ENCODE measurements at regions not wholly inside any gene's neighbourhood (a gene's known extent, or its start where the extent isn't known, plus 50 kb on each side); places are given as distances from the start of the nearest gene placed in this dataset.

DNA sequence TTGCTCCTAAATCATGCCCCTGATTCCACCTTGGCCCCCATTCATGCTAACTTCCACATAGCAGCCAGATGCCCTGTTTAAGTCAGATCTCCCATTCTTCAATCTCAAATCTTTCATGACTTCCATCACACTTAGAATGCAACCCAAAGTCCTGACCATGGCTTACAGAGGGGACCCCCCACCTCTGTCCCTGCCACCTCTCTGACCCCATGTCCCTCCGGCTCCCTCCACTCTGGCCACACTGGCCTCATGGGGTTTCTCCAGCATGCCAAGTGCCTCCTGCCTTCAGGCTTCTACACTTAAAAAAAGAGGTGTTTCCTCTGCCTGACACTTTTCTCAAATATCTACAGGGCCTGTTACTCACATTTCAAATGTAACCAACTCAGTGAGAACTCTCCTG lies 93.6 kb downstream of the C13orf42 start:
- 91 to 100% methylated on average over 1 of the region's 1 CpG for WGBS, 2 experiments (ENCODE audit: insufficient coverage in 1 of 2, insufficient read length in 1 of 2)
- no peak overlapping the region for H3K27ac Mint-ChIP-seq
- peaks cover 14% of the 10 kb centered on the region for H3K9me3 Mint-ChIP-seq

DNA sequence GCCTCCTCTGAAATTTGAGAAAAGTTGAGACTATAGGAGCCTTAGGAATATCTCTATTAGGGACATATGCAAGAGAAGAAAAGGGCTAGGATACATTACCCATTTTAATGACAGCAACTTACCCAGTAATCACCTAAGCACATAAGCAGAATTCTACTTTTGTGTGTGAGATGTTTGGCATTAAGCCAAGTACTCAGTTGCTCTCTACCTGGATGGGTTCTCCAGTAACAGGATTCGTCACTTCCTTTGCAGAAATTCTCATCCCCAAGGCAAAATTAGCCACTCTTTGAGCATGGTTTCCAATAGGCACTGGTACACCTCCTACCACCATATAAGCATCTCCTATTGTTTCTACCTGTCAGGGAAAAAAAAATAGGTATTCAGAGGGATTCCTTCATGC lies 95.1 kb downstream of the C13orf42 start:
- no peaks in the 10 kb centered on the region for H3K36me3 Mint-ChIP-seq (ENCODE audit: low read depth)
- no peak overlapping the region for H3K27ac Mint-ChIP-seq
- H3K4me1 ChIP-seq (ENCODE audit: control insufficient read depth, insufficient read depth, low read length): no peaks in the 10 kb centered on the region
- H3K4me1 Mint-ChIP-seq: no peaks in the 10 kb centered on the region
- no peak overlapping the region for H3K27ac ChIP-seq (ENCODE audit: low read depth, low read length)
- H3K27me3 ChIP-seq (ENCODE audit: control insufficient read depth, insufficient read depth, low read length, poor library complexity, severe bottlenecking): no peaks in the 10 kb centered on the region
- WGBS, 2 experiments (ENCODE audit: insufficient coverage in 1 of 2, insufficient read length in 1 of 2): 84 to 100% methylated on average over 1 of the region's 1 CpG
- H3K4me3 Mint-ChIP-seq: no peak overlapping the region
- peaks cover 16% of the 10 kb centered on the region for H3K9me3 ChIP-seq (ENCODE audit: control insufficient read depth, low read length)
- H3K9ac ChIP-seq (ENCODE audit: extremely low read depth, low read length, poor library complexity, severe bottlenecking): no peak overlapping the region
- no peak overlapping the region for H3K4me3 ChIP-seq (ENCODE audit: low read length)
- DNase-seq: no peak
- TF ChIP-seq, protein P1, sequence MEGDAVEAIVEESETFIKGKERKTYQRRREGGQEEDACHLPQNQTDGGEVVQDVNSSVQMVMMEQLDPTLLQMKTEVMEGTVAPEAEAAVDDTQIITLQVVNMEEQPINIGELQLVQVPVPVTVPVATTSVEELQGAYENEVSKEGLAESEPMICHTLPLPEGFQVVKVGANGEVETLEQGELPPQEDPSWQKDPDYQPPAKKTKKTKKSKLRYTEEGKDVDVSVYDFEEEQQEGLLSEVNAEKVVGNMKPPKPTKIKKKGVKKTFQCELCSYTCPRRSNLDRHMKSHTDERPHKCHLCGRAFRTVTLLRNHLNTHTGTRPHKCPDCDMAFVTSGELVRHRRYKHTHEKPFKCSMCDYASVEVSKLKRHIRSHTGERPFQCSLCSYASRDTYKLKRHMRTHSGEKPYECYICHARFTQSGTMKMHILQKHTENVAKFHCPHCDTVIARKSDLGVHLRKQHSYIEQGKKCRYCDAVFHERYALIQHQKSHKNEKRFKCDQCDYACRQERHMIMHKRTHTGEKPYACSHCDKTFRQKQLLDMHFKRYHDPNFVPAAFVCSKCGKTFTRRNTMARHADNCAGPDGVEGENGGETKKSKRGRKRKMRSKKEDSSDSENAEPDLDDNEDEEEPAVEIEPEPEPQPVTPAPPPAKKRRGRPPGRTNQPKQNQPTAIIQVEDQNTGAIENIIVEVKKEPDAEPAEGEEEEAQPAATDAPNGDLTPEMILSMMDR (conservative IDR thresholded peaks at IDR 0.05): no peak
- no peaks in the 10 kb centered on the region for H3K27me3 Mint-ChIP-seq (ENCODE audit: insufficient read depth)
- peaks cover 14% of the 10 kb centered on the region for H3K9me3 Mint-ChIP-seq
- no peaks in the 10 kb centered on the region for H3K36me3 ChIP-seq (ENCODE audit: control insufficient read depth, insufficient read depth, low read length)

More for the DNA sequence above, 93.6 kb downstream of the C13orf42 start:
- peaks cover 16% of the 10 kb centered on the region for H3K9me3 ChIP-seq (ENCODE audit: control insufficient read depth, low read length)
- no peaks in the 10 kb centered on the region for H3K36me3 ChIP-seq (ENCODE audit: control insufficient read depth, insufficient read depth, low read length)
- no peak overlapping the region for H3K4me3 Mint-ChIP-seq
- no peak overlapping the region for H3K4me3 ChIP-seq (ENCODE audit: low read length)
- no peak for DNase-seq
- no peaks in the 10 kb centered on the region for H3K4me1 ChIP-seq (ENCODE audit: control insufficient read depth, insufficient read depth, low read length)
- H3K27me3 Mint-ChIP-seq (ENCODE audit: insufficient read depth): no peaks in the 10 kb centered on the region
- TF ChIP-seq, protein P1 (conservative IDR thresholded peaks at IDR 0.05): no peak
- H3K9ac ChIP-seq (ENCODE audit: extremely low read depth, low read length, poor library complexity, severe bottlenecking): no peak overlapping the region
- H3K27ac ChIP-seq (ENCODE audit: low read depth, low read length): no peak overlapping the region
- H3K27me3 ChIP-seq (ENCODE audit: control insufficient read depth, insufficient read depth, low read length, poor library complexity, severe bottlenecking): no peaks in the 10 kb centered on the region
- H3K36me3 Mint-ChIP-seq (ENCODE audit: low read depth): no peaks in the 10 kb centered on the region
- H3K4me1 Mint-ChIP-seq: no peaks in the 10 kb centered on the region

DNA sequence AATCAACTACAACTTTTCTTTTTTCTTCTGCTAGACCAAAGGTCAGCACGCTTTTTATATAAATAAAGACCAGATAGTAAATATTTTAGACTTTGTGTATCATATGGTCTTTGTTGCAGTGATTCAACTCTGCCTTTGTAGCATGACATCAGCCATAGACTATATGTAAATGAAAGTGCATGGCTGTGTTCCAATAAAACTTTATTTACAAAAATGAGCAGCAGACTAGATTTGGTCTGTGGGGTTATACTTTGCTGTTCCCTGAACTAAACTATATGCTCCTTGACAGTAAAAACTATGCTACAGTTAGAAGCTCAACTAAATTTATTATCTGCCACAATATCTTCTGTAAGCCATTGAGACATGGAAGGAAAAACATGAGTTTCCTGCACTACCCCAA lies 100.0 kb downstream of the RNASEH2B start:
- no peak for DNase-seq
- Mint-ChIP-seq H3K9me3 (peaks cover 14% of the 10 kb centered on the region), H3K4me3 (no peak overlapping the region), H3K27me3 (ENCODE audit: insufficient read depth) (no peaks in the 10 kb centered on the region), H3K4me1 (peaks cover 11% of the 10 kb centered on the region), H3K27ac (no peak overlapping the region), H3K36me3 (ENCODE audit: low read depth) (no peaks in the 10 kb centered on the region)
- H3K9me3 ChIP-seq (ENCODE audit: control insufficient read depth, low read length): peaks cover 16% of the 10 kb centered on the region
- no peaks in the 10 kb centered on the region for H3K27me3 ChIP-seq (ENCODE audit: control insufficient read depth, insufficient read depth, low read length, poor library complexity, severe bottlenecking)
- WGBS, 2 experiments (ENCODE audit: insufficient coverage in 1 of 2, insufficient read length in 1 of 2): no CpG with 5 or more reads among the region's 1 CpG
- H3K27ac ChIP-seq (ENCODE audit: low read depth, low read length): no peak overlapping the region
- TF ChIP-seq, protein P1 (conservative IDR thresholded peaks at IDR 0.05): no peak
- H3K4me3 ChIP-seq (ENCODE audit: low read length): no peak overlapping the region
- H3K4me1 ChIP-seq (ENCODE audit: control insufficient read depth, insufficient read depth, low read length): no peaks in the 10 kb centered on the region
- no peaks in the 10 kb centered on the region for H3K36me3 ChIP-seq (ENCODE audit: control insufficient read depth, insufficient read depth, low read length)
- H3K9ac ChIP-seq (ENCODE audit: extremely low read depth, low read length, poor library complexity, severe bottlenecking): no peak overlapping the region

All from endodermal cell (in vitro differentiated cells).